Tibial nerve (tissue), 4 donors: ENCODE measurements at regions not wholly inside any gene's neighbourhood (a gene's known extent, or its start where the extent isn't known, plus 50 kb on each side); places are given as distances from the start of the nearest gene placed in this dataset.

Source experiments
- CTCF ChIP-seq, 5 experiments: fragments of 200-600 bp in 3 of 5; fragments of 450-650 bp in 2 of 5; sonication (generic) in 3 of 5; IDR thresholded peaks; one replicate each; pipeline ENCODE4 v1.5.1; 2016 to 2019; ENCODE audit warnings: antibody characterized with exemption in 5 of 5, mild to moderate bottlenecking in 3 of 5, moderate library complexity in 2 of 5
- EP300 ChIP-seq, 2 donors: sonication (generic); formaldehyde crosslinking; IDR thresholded peaks; one replicate each; pipeline ENCODE4 v1.6.1; 2017; ENCODE audit warnings: antibody characterized with exemption in 2 of 2, mild to moderate bottlenecking in 1 of 2
- POLR2A ChIP-seq, 2 donors: fragments of 450-650 bp; IDR thresholded peaks; one replicate each; pipeline ENCODE4 v1.6.1; 2017; ENCODE audit warnings: antibody characterized with exemption in 2 of 2, mild to moderate bottlenecking in 2 of 2, moderate library complexity in 2 of 2

- no peak for TF ChIP-seq POLR2A (IDR thresholded peaks at IDR 0.05)
- TF ChIP-seq CTCF (IDR thresholded peaks at IDR 0.05): no peak
- TF ChIP-seq EP300 (IDR thresholded peaks at IDR 0.05): no peak
These were observed 58.8 kb upstream of the TRPM1 start for GRCh38 chr15:31160297-31160696.
